A549 (cell line): ENCODE measurements at regions not wholly inside any gene's neighbourhood (a gene's known extent, or its start where the extent isn't known, plus 50 kb on each side); places are given as distances from the start of the nearest gene placed in this dataset.

Source experiments
- ATAC-seq, 2 experiments: fragments of 200-7000 bp in 1 of 2; fragments of >200 bp in 1 of 2; cut with Nextera tagmentation in 1 of 2; cut with Tn5 transposase in 1 of 2; 3 replicates each; pipeline versions ENCODE4 v1.8.0 to v1.9.1; 2018 to 2020; ENCODE audit warnings: mild to moderate bottlenecking in 1 of 2, moderate library complexity in 1 of 2
- CTCF ChIA-PET: fragments of 300-600 bp; sonication (Branson Sonifier 250); formaldehyde crosslinking; extraction: SDS; loops from one replicate; lab custom pipeline; 2021; ENCODE audit warnings: antibody characterized with exemption, inconsistent platforms; lab: Yijun Ruan, JAX
- POLR2A ChIA-PET: fragments of 350-600 bp; formaldehyde crosslinking; extraction: SDS; loops from one replicate; lab custom pipeline; 2021; ENCODE audit warnings: antibody characterized with exemption, inconsistent platforms; lab: Yijun Ruan, JAX
- DNase-seq, 2 experiments: peaks; one replicate each; pipeline versions ENCODE4 v3.0.0 to v3.0.0-alpha.2; 2011 to 2016; ENCODE audit warnings: low read depth in 1 of 2, low spot score in 1 of 2
- FAIRE-seq: peaks from 2 replicates; lab custom pipeline; 2011; peaks lifted over from hg19 to GRCh38; lab: Jason Lieb, UNC
- H3K27ac ChIP-seq, 2 experiments: fragments of >200 bp; sonication (Bioruptor Twin); formaldehyde crosslinking; 3 replicates each; pipeline ENCODE4 v1.5.1; 2016 to 2017
- H3K4me1 ChIP-seq: fragments of >200 bp; sonication (Bioruptor Twin); formaldehyde crosslinking; 3 replicates; pipeline ENCODE4 v1.6.1; 2016
- H3K4me2 ChIP-seq: fragments of >200 bp; sonication (Bioruptor Twin); formaldehyde crosslinking; 3 replicates; pipeline ENCODE4 v1.6.1; 2016
- H3K4me3 ChIP-seq: fragments of >200 bp; sonication (Bioruptor Twin); formaldehyde crosslinking; 3 replicates; pipeline ENCODE4 v1.5.1; 2016
- H3K9me3 ChIP-seq: fragments of >200 bp; sonication (Bioruptor Twin); formaldehyde crosslinking; 3 replicates; pipeline ENCODE4 v1.6.1; 2016
- BHLHE40 ChIP-seq: IDR thresholded peaks from 2 replicates; pipeline ENCODE4 v1.6.1; 2012; ENCODE audit warnings: low read depth, low read length, inconsistent platforms
- CBX8 ChIP-seq: fragments of 200-600 bp; sonication (generic); IDR thresholded peaks from 2 replicates; pipeline ENCODE4 v1.6.1; 2016
- CEBPB ChIP-seq, 2 experiments: fragments of >200 bp in 1 of 2; sonication (Bioruptor Twin) in 1 of 2; formaldehyde crosslinking in 1 of 2; IDR thresholded peaks; 2 replicates each; pipeline ENCODE4 v1.6.1; 2012 to 2016
- CHD2 ChIP-seq: fragments of 150-350 bp; IDR thresholded peaks from 2 replicates; pipeline ENCODE4 v1.6.1; 2014; ENCODE audit warnings: low read length; ENCODE audit not compliant: partially characterized antibody
- EHF ChIP-seq: fragments of 250-450 bp; sonication (Bioruptor Pico); IDR thresholded peaks from 2 replicates; pipeline ENCODE4 v1.5.0; 2020; ENCODE audit warnings: mild to moderate bottlenecking
- EP300 ChIP-seq, 2 experiments: fragments of >200 bp; sonication (Bioruptor Twin); formaldehyde crosslinking; IDR thresholded peaks; 2 replicates in 1 of 2; 3 replicates in 1 of 2; pipeline ENCODE4 v1.6.1; 2016 to 2017
- HEYL ChIP-seq: fragments of 250-450 bp; sonication (Bioruptor Pico); IDR thresholded peaks from 2 replicates; pipeline ENCODE4 v1.8.0; 2021; ENCODE audit warnings: mild to moderate bottlenecking, moderate library complexity
- HOXA7 ChIP-seq: fragments of 250-450 bp; sonication (Bioruptor Pico); IDR thresholded peaks from 2 replicates; pipeline ENCODE4 v1.5.0; 2020; ENCODE audit warnings: mild to moderate bottlenecking, moderate library complexity
- HOXB13 ChIP-seq: fragments of 250-450 bp; sonication (Bioruptor Pico); IDR thresholded peaks from 2 replicates; pipeline ENCODE4 v1.5.0; 2020; ENCODE audit warnings: low read depth, mild to moderate bottlenecking, moderate library complexity
- HOXB5 ChIP-seq: fragments of 250-450 bp; sonication (Bioruptor Pico); IDR thresholded peaks from 2 replicates; pipeline ENCODE4 v1.5.0; 2020; ENCODE audit warnings: mild to moderate bottlenecking, moderate library complexity
- JUNB ChIP-seq: fragments of >200 bp; sonication (Bioruptor Twin); formaldehyde crosslinking; IDR thresholded peaks from 2 replicates; pipeline ENCODE4 v1.6.1; 2016
- KDM5A ChIP-seq: fragments of 200-600 bp; sonication (generic); IDR thresholded peaks from 2 replicates; pipeline ENCODE4 v1.6.1; 2016; ENCODE audit warnings: antibody characterized with exemption, mild to moderate bottlenecking
- PHF8 ChIP-seq: fragments of 200-600 bp; sonication (generic); IDR thresholded peaks from 2 replicates; pipeline ENCODE4 v1.6.1; 2016; ENCODE audit warnings: low read depth, mild to moderate bottlenecking, antibody characterized with exemption, moderate library complexity, borderline replicate concordance
- RFX5 ChIP-seq: fragments of 450-650 bp; IDR thresholded peaks from 2 replicates; pipeline ENCODE4 v1.7.1; 2014; ENCODE audit warnings: antibody characterized with exemption, mild to moderate bottlenecking, moderate library complexity
- TFCP2L1 ChIP-seq: fragments of 250-450 bp; sonication (Bioruptor Pico); IDR thresholded peaks from 2 replicates; pipeline ENCODE4 v1.5.0; 2021; ENCODE audit warnings: mild to moderate bottlenecking
- ZC3H11A ChIP-seq: fragments of 450-650 bp; IDR thresholded peaks from 2 replicates; pipeline ENCODE4 v1.6.1; 2014; ENCODE audit warnings: antibody characterized with exemption, mild to moderate bottlenecking
- ZSCAN20 ChIP-seq: fragments of 250-450 bp; sonication (Bioruptor Pico); IDR thresholded peaks from 2 replicates; pipeline ENCODE4 v1.8.0; 2022; ENCODE audit warnings: mild to moderate bottlenecking, moderate library complexity
- WGBS: methylation state at CpG from one replicate; pipeline ENCODE4 v1.1.6; 2017; ENCODE audit errors: missing lambda C conversion rate; 5-methylcytosine and 5-hydroxymethylcytosine counted together
- TF ChIP-seq, protein P1 (sequence below): IDR thresholded peaks from 2 replicates; pipeline ENCODE4 v1.6.1; 2012; ENCODE audit warnings: low read depth, borderline replicate concordance
- TF ChIP-seq, protein P2 (sequence below): IDR thresholded peaks from 2 replicates; pipeline ENCODE4 v1.6.1; 2012
- TF ChIP-seq, protein P3 (sequence below): fragments of 450-650 bp; IDR thresholded peaks from 2 replicates; pipeline ENCODE4 v1.6.1; 2014; ENCODE audit warnings: antibody characterized with exemption
- TF ChIP-seq, protein P4 (sequence below): fragments of 250-450 bp; sonication (Bioruptor Pico); IDR thresholded peaks from 2 replicates; pipeline ENCODE4 v1.5.0; 2020; ENCODE audit warnings: low read depth, mild to moderate bottlenecking, moderate library complexity
- TF ChIP-seq, protein P5 (sequence below): fragments of 200-600 bp; sonication (generic); IDR thresholded peaks from 2 replicates; pipeline ENCODE4 v1.6.1; 2016; ENCODE audit warnings: antibody characterized with exemption, mild to moderate bottlenecking, moderate library complexity
- TF ChIP-seq, protein P6 (sequence below): fragments of >200 bp; sonication (Bioruptor Twin); formaldehyde crosslinking; IDR thresholded peaks from 2 replicates; pipeline ENCODE4 v1.6.1; 2016

DNA sequence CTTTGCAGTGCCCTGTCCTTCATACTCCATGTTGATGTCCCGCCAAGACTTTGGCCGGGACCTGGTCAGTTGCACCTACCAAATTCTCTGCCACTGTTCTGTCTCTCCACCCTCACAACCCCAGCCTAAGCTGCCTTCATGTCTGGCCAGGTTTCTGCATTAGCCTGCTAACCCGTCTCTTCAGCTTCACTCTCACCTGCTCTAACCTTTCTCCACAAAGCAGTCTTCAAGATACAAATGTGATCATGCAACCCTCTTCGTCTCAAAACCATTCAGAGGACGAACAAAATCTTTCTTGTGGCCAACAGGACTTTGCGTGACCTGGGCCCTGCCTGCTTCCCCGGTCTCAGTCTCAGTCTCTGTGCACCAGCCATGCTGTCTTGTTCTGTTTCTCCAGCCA is 148.2 kb downstream of the WSCD1 start:
- Histone ChIP-seq H3K4me1 (peaks cover 5% of the 10 kb centered on the region; the same call in 1 of the 3 replicates), H3K4me3 (no peak overlapping the region), H3K4me2 (no peak overlapping the region), H3K27ac (no peak overlapping the region), H3K9me3 (peaks cover 31% of the 10 kb centered on the region)
- CTCF ChIA-PET: interaction anchor here (1.0 kb wide), 1 partner anchor 21 kb away, joined by 4 read pairs; no protein-coding TSS in a partner anchor
- no peak for FAIRE-seq
- DNase-seq: no peak
- TF ChIP-seq, protein P1, sequence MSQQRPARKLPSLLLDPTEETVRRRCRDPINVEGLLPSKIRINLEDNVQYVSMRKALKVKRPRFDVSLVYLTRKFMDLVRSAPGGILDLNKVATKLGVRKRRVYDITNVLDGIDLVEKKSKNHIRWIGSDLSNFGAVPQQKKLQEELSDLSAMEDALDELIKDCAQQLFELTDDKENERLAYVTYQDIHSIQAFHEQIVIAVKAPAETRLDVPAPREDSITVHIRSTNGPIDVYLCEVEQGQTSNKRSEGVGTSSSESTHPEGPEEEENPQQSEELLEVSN: no peak
- TF ChIP-seq, protein P2, sequence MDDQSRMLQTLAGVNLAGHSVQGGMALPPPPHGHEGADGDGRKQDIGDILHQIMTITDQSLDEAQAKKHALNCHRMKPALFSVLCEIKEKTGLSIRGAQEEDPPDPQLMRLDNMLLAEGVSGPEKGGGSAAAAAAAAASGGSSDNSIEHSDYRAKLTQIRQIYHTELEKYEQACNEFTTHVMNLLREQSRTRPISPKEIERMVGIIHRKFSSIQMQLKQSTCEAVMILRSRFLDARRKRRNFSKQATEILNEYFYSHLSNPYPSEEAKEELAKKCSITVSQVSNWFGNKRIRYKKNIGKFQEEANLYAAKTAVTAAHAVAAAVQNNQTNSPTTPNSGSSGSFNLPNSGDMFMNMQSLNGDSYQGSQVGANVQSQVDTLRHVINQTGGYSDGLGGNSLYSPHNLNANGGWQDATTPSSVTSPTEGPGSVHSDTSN: no peak
- no peak for TF ChIP-seq BHLHE40
- no peak for TF ChIP-seq HEYL (CRISPR knock-in tag)
- no peak for TF ChIP-seq CBX8
- no peak for TF ChIP-seq KDM5A
- TF ChIP-seq TFCP2L1 (CRISPR knock-in tag): no peak
- no peak for TF ChIP-seq ZC3H11A
- TF ChIP-seq, protein P3, sequence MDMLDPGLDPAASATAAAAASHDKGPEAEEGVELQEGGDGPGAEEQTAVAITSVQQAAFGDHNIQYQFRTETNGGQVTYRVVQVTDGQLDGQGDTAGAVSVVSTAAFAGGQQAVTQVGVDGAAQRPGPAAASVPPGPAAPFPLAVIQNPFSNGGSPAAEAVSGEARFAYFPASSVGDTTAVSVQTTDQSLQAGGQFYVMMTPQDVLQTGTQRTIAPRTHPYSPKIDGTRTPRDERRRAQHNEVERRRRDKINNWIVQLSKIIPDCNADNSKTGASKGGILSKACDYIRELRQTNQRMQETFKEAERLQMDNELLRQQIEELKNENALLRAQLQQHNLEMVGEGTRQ: no peak
- TF ChIP-seq EHF (CRISPR knock-in tag): no peak
- TF ChIP-seq JUNB: no peak
- no peak for TF ChIP-seq CEBPB (IDR thresholded peaks at IDR 0.05)
- TF ChIP-seq RFX5: no peak
- WGBS: 43% methylated on average over 7 of the region's 7 CpGs
- ATAC-seq: no peak
- POLR2A ChIA-PET: no interaction called here

DNA sequence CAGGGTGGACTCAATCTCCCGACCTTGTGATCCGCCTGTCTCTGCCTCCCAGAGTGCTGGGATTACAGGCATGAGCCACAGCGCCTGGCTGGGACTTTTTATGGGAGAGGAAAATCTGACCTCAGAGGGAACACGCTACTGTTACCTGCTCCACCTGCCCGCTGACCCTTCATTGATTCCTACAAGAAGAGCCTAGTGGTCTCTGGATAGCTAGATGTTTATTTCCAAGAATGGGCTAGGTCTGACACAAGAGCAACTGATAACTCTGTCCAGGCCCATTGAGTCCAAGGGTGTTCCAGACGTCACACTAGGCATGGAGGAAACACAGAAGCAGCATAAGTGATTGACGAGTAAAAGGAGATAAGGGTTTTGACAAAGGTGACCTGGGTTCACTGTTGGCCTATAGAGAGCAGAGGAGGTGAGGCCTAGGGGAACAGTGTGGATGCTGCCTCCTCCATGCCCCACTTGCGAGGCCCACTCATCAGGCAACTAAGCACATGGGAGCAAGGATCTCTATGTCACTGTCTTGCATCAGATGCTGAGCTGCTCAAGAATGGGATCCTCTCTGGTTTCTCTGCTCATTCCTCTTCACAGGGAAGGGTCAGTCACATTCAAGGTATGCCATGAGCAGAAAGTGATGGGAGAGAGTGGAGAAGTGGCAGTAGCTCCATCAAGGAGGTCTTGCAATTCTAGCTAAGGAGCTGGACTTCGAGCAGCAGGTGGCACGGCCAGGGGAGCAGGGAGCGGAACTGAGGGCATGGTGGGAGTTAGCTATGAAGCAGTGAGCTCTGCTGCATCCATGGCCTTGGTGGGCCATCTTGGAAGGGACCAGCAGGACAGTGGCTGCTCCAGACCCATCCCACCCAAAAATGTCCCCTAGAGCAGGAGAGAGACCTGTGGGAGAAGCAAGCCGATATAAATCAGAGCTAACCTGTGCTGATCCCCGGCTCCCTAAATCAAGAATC is 145.2 kb downstream of the WSCD1 start:
- Histone ChIP-seq H3K4me2 (no peak overlapping the region), H3K4me3 (no peak overlapping the region), H3K27ac (no peak overlapping the region), H3K4me1 (no peaks in the 10 kb centered on the region), H3K9me3 (peaks cover 10% of the 10 kb centered on the region; the same call in 1 of the 3 replicates)
- no peak for DNase-seq
- 46% methylated on average over 13 of the region's 13 CpGs for WGBS
- no peak for ATAC-seq
- CTCF ChIA-PET: interaction anchor here (0.6 to 1.0 kb wide), 4 partner anchors 45 to 1153 kb away, joined by 3 to 4 read pairs (median 3); no protein-coding TSS in a partner anchor
- POLR2A ChIA-PET: no interaction called here
- FAIRE-seq: no peak
- TF ChIP-seq PHF8 (no peak), ZSCAN20 (no peak), HOXA7 (CRISPR knock-in tag) (no peak), HOXB5 (CRISPR knock-in tag) (no peak), EP300 (IDR thresholded peaks at IDR 0.05) (no peak), BHLHE40 (no peak)
- TF ChIP-seq, protein P4, sequence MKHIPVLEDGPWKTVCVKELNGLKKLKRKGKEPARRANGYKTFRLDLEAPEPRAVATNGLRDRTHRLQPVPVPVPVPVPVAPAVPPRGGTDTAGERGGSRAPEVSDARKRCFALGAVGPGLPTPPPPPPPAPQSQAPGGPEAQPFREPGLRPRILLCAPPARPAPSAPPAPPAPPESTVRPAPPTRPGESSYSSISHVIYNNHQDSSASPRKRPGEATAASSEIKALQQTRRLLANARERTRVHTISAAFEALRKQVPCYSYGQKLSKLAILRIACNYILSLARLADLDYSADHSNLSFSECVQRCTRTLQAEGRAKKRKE: no peak

DNA sequence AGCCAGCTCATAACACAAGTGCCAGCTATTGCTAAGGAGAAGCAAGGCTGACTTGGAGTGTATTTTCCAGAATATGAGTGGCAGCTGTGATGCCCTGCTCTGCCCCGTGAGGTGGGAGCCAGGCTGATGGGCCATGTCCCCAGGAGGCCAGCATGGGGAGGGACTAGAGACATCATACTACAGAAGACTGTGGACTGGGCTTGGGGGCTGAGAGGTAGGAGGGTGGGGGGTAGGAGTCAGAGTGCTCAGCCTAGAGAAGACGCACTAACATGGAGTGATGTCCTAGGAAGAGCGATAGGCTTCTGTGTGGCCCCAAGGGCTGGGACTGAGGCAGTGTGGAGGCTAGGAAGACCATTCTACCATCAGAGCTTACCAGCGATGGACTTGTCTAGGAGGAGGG is 143.7 kb downstream of the WSCD1 start:
- no peaks in the 10 kb centered on the region for H3K4me1 ChIP-seq

More for the DNA sequence above, 143.7 kb downstream of the WSCD1 start:
- ATAC-seq (no peak), FAIRE-seq (no peak), DNase-seq (no peak)
- POLR2A ChIA-PET: no interaction called here
- 16% methylated on average over 4 of the region's 4 CpGs for WGBS
- Histone ChIP-seq H3K4me2 (no peak overlapping the region), H3K27ac (no peak overlapping the region), H3K4me3 (no peak overlapping the region), H3K9me3 (peaks cover 10% of the 10 kb centered on the region; the same call in 1 of the 3 replicates)
- CTCF ChIA-PET: interaction anchor here (0.7 kb wide), 1 partner anchor 203 kb away, joined by 3 read pairs; no protein-coding TSS in a partner anchor
- TF ChIP-seq CHD2 (no peak), HOXB13 (no peak)
- TF ChIP-seq, protein P5, sequence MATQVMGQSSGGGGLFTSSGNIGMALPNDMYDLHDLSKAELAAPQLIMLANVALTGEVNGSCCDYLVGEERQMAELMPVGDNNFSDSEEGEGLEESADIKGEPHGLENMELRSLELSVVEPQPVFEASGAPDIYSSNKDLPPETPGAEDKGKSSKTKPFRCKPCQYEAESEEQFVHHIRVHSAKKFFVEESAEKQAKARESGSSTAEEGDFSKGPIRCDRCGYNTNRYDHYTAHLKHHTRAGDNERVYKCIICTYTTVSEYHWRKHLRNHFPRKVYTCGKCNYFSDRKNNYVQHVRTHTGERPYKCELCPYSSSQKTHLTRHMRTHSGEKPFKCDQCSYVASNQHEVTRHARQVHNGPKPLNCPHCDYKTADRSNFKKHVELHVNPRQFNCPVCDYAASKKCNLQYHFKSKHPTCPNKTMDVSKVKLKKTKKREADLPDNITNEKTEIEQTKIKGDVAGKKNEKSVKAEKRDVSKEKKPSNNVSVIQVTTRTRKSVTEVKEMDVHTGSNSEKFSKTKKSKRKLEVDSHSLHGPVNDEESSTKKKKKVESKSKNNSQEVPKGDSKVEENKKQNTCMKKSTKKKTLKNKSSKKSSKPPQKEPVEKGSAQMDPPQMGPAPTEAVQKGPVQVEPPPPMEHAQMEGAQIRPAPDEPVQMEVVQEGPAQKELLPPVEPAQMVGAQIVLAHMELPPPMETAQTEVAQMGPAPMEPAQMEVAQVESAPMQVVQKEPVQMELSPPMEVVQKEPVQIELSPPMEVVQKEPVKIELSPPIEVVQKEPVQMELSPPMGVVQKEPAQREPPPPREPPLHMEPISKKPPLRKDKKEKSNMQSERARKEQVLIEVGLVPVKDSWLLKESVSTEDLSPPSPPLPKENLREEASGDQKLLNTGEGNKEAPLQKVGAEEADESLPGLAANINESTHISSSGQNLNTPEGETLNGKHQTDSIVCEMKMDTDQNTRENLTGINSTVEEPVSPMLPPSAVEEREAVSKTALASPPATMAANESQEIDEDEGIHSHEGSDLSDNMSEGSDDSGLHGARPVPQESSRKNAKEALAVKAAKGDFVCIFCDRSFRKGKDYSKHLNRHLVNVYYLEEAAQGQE: no peak
- TF ChIP-seq, protein P6, sequence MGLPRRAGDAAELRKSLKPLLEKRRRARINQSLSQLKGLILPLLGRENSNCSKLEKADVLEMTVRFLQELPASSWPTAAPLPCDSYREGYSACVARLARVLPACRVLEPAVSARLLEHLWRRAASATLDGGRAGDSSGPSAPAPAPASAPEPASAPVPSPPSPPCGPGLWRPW: no peak
